Medulla oblongata (tissue), 1 donor: ENCODE measurements at regions not wholly inside any gene's neighbourhood (a gene's known extent, or its start where the extent isn't known, plus 50 kb on each side); places are given as distances from the start of the nearest gene placed in this dataset.
"Not testable (repeated sequence)": the region's sequence is repeated elsewhere in the genome, so short reads cannot be mapped to it uniquely, and the experiment has no call there.

Source experiments
- DNase-seq: peaks from one replicate; pipeline ENCODE4 v3.0.0-alpha.2; 2015; ENCODE audit errors: extremely low spot score

DNA sequence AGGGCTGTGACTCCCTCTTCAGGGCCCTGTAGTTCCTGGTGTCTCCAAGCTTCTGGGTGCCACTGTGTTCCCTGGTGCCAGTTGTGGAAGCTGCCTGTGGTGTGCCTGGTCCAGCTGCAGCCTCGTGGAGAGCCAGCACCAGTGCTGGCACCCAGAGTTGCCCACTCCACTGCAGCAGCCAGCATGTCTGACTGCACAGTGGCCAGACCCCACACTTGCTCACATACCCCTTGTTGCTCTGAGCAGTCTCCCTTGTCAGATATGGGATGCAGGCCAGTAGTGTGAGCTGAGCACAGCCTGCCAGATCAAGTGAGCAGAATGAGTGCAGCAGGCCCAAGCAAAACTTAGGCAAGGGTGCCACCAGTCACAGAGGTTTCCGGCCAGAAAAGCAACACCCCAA, 108.6 kb downstream of the ZMAT1 start:
- no peak for DNase-seq

DNA sequence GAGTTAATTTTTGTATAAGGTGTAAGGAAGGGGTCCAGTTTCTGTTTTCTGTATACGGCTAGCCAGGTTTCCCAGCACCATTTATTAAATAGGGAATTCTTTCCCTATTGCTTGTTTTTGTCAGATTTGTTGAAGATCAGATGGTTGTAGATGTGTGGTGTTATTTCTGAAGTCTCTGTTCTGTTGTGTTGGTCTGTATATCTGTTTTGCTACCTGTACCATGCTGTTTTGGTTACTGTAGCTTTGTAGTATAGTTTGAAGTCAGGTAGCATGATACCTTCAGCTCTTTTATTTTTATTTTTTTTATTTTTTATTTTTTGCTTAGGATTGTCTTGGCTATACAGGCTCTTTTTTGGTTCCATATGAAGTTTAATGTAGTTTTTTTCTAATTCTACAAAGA, 114.1 kb downstream of the ZMAT1 start:
- not testable (repeated sequence) for DNase-seq

DNA sequence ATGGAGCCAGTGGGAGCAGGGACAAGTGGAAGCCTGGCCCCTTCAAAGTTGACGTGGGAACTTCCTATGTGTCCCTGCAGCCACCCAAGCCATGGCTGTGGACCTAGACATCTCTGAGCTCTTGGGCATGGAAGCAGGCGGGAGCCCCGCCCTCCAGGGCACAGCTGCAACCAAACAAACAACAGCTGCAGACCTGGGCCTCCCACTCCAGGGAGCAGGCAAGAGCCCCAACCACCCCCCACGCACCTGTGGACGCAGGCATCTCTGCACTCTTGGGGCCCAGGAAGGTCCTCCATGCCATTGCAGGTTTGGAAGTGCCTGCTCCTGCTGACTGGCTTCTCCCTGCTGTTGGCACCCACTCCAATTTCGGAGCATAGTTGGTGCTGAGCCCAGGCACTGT, 118.6 kb downstream of the ZMAT1 start:
- DNase-seq: no peak

DNA sequence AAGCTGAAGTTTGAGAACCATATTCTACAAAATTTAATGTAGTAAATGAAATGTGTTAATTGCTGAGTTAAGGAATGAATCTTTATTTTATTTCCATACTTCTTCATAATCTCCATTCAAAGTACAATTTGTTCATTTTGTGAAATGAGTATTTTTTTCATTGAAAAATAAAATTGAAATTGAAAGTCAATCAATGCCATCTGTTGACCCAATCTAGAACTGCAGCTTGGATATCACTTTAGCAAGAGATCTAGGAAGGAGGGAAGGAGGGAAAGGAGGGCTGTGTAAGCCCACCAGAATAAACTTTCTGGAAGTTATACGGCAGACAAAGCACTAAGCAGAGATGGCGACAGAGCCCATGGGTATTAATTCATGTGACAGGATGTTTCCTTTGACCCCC, 128.4 kb downstream of the ZMAT1 start:
- DNase-seq: peak; percentile 16

DNA sequence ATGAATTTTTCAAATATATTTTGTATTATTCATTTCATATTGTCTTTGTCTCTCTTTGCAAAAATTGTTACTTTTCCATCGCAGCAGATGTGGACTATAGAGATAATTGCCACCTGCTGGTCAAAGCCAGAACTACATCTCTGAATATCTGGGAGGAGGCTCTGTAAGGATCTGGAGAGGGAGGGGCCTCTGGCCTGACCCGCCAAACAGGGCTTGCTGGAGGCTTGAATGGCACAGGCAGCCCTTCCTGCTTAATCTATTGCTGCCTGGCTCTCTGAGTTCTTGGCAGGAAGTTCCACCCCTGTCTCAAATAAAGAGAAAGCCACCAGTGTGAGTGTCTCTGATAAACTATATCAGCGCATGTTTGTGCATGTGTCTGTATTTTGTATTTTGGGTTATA, 132.4 kb downstream of the ZMAT1 start:
- DNase-seq: peak; percentile 94

DNA sequence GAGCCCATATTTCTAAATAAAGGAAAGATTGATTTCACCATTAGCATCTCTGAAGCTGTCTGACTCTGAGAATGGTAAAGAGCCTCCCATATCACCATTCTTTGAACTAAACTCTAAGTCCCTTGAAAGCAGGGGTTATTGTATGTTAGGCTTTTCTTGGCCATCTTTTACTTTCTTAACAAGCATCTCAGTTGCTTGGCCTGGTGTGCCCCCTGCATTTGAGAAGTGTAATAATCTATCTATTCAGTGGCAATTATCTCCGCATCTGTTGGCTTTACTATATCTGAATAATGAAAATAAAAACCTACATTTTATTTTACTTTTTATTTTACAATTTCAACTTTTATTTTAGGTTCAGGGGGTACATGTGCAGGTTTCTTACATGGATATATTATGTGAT, 128.3 kb upstream of the ARMCX2 start:
- no peak for DNase-seq

DNA sequence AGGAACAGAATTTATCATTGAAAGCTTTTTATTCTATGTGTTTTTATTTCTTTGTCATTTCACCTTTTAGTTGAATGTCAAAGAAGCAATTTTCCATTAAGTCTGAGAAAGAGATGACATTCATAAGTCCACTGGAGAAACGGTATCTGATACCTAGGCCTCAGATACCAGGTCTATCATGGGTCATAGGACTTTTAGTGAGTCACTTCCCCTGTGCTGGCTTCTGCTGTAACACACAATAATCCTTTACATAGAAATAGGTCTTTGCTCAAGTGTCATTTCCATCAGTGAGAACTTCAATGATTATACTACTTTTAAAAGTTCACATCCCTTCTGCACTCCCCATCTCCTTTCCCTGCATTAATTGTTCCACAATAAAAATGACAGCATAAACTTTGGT, 125.5 kb upstream of the ARMCX2 start:
- DNase-seq: no peak

DNA sequence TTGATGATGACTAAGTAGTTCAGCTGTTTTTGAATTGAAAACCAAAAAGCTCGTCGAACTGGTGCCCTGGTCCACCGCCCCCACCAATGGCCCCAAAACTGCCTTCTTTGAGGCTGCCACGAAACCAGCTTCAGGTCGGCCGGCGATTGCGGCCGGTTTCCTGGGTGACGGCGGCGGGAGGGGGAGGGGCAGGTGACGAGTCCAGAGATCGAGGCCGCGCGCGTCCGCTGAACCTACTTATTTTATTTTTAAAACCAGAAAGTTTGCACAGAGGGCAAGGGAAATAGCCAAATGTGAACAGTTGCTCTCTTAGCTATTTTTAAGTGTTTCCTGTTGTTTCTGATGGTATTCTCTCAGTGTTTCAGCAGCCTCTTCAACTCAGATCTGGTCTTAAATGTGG, 120.8 kb upstream of the ARMCX2 start:
- DNase-seq: not testable (repeated sequence)

DNA sequence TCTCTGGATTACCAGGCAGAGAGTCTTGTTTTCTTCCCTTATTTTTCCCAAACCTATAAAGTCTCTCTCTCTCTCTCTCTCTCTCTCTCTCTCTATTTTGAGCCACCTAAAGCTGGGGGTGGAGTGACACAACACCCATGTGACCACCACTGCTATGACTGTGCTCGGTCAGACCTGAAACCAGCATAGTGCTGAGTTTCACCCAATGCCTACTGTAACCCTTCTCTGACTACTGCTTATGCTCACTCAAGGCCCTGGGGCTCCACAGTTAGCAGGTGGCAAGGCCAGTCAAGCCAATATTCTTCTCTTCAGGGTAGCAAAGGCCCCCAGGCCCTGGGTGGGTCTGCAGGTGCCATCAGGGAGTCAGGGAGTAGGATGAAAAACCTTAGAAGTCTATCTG, 114.7 kb upstream of the ARMCX2 start:
- DNase-seq: no peak

DNA sequence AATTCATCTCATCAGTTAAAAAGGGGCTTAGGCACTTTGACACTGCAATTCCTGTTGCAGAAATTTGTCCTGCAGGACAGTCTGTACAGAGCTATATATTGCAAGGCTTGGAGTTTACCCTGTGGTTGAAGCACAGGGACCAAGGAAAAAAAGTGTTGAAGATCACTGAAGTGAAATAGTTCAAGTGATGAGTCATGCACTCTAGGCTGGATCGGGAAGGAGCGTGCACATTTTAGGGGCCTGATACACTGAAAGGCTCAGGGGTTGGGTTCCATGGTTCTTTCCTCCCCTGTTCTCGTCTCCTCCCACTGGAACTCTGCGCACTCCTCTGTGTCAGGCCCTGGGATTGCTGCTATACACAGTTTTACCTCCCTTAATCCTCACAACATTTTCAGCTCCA, 104.9 kb upstream of the ARMCX2 start:
- DNase-seq: no peak

DNA sequence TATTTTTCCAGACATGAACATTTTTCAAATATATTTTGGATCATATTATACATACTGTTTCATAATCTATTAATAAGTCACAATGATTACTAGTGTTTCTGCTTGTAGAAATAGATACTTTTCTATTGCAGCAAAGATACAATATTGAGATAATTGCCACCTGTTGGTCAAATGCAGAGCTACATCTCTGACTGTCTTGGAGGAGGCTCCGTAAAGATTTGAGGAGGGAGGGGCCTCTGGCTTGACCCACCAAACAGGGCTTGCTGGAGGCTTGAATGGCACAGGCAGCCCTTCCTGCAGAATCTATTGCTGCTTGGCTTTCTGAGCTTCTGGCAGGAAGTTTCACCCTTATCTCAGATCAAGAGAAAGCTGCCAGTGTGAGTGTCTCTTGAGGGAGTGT, 99.3 kb upstream of the ARMCX2 start:
- DNase-seq: peak; percentile 33

DNA sequence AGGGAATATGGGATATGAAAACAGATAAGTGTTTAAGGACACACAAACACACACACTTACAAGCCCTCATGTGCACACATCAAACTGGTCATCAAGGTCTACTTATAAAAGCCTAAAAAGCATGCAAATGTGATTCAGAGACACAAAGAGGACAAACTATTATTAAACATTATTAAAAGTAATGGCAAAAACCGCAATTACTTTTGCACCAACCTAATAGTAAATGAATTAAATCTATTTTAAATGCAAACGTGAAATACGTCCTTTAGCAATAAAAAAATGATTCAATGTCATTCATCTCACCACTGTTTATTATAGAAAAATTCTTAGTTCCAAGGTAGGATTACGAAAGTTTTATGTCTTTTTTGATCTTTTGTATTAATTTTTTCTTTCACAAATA, 91.1 kb upstream of the ARMCX2 start:
- no peak for DNase-seq

DNA sequence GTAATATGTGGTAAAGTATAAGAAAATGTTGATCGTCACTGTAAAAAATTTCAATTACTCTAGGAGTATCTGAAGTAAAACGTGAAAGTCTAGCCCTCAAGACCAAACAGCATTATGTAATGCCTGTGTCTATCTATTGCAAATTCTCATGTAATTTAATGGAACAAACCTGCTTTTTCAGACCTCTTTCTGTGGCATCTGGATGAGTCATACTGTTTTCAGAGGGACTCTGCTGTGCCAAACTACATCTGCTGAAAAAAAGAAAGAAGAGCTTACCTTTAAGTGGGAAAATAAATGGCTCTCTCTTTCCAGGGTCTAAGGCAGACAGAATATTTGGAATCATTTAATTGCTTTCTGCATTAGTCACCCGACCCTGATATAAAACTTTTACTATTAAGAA, 89.8 kb upstream of the ARMCX2 start:
- DNase-seq: no peak

DNA sequence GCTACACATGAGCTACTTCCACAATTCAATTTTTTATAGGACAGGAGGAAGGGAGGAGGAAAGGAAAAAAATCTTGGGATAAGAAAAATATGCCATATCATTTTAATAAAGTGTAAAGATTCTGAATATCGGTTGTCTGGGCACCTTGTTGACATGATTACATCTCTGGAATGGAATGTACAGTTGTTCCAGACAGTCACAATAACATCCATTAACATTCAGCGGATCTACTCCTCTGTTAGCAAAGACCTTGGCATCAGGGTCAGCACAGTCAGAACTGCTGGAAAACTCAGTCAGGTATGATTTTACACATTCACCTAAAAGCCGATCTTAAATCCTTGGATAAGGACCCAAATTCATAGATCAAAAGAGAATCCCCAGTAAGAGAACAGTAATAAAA, 85.4 kb upstream of the ARMCX2 start:
- no peak for DNase-seq

DNA sequence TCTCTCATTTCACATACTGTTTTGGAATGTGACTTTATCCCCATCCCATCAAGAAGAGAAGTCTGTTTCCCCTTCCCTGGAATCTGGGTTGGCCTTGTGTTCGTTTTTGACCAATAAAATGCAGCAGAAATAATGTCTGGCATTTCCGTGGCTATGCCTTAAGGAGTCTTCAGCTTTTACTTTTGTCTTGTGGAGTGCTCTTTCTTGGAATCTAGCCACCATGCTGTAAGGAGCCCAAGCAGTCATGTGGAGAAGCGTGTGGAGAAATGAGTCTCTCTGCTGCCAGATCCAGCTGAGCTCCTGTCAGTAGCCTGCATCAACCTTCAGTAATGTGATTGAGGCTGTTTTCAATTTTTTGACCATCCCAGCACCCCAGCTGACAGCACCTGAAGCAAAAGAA, 84.4 kb upstream of the ARMCX2 start:
- DNase-seq: no peak

DNA sequence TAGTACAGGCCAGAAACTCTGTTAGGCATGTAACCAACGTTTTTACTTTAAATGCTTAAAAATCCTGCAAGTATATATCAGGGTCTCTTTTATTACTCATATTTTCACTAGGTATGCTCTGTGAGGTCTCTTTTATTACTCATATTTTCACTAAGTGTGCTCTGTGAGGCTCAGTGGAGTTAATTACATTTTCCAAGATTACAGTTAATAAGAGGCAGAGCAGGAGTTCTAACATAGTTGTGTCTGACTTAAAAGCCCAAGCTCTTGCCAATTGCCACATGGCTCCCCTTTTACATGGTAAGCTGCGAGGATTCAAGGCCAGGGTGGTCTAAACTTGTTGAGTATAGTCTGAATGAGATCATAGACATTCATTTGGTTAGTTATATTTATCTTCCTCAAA, 81.0 kb upstream of the ARMCX2 start:
- no peak for DNase-seq

DNA sequence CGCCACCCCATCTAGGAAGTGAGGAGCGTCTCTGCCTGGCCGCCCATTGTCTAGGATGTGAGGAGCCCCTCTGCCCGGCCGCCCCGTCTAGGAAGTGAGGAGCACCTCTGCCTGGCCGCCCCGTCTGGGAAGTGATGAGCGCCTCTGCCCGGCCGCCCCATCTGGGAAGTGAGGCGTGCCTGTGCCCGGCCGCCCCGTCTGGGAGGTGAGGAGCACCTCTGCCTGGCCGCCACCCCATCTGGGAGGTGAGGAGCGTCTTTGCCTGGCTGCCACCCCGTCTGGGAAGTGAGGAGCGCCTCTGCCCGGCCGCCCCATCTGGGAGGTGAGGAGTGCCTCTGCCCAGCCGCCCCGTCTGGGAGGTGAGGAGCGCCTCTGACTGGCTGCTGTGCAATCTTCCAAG, 79.2 kb upstream of the ARMCX2 start:
- not testable (repeated sequence) for DNase-seq

DNA sequence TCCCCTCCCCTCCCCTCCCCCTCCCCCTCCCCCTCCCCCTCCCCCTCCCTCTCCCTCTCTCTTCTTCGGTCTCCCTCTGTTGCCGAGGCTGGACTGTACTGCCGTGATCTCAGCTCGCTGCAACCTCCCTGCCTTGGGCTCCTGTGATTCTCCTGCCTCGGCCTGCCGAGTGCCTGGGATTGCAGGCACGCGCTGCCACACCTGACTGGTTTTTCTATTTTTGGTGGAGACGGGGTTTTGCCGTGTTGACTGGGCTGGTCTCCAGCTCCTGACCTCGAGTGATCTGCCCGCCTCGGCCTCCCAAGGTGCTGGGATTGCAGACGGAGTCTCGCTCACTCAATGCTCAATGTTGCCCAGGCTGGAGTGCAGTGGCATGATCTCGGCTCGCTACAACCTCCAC, 78.8 kb upstream of the ARMCX2 start:
- DNase-seq: not testable (repeated sequence)

DNA sequence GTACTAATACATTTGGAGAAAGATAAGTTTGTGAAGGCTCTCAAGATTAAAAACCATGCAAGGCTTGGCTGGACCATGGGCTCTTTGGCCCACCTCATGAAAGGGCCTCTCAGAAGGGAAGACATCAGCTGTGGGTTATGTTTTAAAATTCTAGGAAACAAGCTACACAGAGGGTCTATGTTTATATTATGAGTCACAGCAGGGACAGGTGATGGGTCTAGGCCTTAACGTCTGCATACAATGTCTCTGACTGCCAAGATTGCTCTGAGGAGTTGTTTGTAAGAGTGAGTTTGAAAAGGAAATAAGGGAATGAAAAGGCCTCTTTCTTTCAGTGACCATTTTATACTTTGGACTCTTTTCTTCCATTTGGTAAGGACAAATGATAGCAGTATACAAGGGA, 77.0 kb upstream of the ARMCX2 start:
- no peak for DNase-seq

DNA sequence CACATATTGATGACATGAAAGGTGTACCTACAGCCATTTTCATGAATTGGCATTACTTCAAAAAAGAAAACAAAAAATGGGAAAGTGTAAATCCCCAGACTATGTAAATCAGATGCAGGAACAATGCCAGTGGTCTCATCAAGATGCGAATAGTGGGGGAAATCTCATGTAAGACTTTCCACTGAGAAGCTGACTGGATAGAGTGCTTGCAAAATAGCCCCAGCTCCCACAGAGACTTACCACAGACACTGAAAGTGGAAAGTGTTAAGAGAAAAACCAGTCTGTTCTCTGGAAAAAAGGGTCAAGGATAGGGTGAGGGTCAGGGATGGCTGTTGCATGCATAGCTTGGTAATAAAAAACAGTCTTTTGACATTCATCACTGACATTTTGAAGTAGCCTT, 73.2 kb upstream of the ARMCX2 start:
- DNase-seq: no peak

DNA sequence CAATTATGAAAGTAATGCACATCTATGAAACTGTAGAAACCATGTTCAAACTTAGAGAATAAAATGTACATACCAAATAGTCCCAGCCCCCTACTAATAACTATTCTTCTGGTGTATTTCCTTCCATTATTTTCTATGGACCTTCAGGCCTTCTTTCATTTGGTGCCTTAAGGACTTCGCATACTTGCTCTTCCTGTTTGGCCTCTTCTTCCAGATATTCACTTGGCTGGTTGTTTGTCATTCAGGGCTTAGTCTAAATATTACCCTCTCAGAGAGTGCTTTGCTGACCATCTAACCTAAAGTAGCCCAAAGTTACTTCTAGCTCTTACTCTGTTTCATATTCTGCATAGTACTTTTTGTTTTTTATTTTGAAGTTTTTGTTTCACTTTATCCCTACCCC, 70.3 kb upstream of the ARMCX2 start:
- no peak for DNase-seq
